ENCODE measurements at regions not wholly inside any gene's neighbourhood (a gene's known extent, or its start where the extent isn't known, plus 50 kb on each side); places are given as distances from the start of the nearest gene placed in this dataset.

DNA sequence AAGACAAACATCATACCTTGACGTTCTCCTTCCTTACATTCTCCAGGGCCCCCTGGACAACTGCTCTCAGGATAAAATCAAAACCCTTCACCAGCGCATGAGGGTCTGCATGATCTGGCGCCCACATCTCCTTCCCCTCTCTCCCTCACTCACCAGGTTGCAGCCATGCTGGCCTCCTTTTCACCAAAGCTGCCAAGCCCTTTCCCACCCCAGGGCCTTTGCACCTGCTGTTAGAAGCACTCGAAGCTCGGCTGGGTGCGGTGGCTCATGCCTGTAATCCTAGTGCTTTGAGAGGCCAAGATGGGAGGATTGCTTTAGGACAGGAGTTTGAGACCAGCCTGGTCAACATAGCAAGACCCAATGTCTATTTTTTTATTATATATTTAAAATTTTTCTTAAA, 56.1 kb upstream of the NUP50 start (continued):
- TF ChIP-seq, protein P1, sequence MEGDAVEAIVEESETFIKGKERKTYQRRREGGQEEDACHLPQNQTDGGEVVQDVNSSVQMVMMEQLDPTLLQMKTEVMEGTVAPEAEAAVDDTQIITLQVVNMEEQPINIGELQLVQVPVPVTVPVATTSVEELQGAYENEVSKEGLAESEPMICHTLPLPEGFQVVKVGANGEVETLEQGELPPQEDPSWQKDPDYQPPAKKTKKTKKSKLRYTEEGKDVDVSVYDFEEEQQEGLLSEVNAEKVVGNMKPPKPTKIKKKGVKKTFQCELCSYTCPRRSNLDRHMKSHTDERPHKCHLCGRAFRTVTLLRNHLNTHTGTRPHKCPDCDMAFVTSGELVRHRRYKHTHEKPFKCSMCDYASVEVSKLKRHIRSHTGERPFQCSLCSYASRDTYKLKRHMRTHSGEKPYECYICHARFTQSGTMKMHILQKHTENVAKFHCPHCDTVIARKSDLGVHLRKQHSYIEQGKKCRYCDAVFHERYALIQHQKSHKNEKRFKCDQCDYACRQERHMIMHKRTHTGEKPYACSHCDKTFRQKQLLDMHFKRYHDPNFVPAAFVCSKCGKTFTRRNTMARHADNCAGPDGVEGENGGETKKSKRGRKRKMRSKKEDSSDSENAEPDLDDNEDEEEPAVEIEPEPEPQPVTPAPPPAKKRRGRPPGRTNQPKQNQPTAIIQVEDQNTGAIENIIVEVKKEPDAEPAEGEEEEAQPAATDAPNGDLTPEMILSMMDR (IDR thresholded peaks at IDR 0.05 in 2 of 3, conservative IDR thresholded peaks at IDR 0.05 in 1 of 3; ENCODE audit: borderline replicate concordance in 1 of 3, insufficient read depth in 1 of 3, low read depth in 2 of 3, low read length in 2 of 3), result no peak
- no peak for TF ChIP-seq EZH2 (IDR thresholded peaks at IDR 0.05)

DNA sequence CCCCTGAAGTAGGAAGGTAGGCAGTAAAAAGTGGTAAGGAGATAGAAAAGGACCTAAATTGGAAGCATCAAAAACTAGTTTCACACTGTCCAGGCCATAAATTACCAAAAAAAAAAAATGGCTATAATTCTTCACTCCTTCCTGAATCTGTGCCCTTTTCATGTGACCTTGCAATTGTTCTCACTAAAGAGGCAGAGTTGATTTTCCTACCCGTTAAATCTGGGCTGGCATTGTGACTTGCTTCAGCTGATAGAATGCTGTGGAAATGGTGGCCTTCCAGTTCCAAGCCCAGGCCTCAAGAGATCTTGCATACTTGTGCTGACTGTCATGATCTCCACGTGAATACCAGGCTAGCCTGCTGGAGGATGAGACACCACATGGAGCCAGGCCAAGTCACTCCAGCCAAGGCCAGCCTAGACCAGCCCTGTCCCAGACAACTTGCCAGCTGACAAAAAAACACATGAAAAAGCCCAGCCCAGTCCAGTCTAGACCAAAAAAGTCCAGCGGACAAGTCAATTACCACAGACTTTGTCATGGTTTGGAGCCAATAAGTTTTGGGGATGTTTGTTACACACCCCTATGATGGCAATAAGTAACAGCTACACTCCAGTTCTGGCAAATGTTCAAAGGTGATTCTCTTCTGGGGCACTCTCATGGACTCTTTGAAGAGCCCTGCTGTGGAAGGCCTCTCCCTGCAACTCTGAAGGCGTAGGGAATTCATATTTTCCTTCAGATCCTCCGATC, 51.4 kb upstream of the NUP50 start:
- Histone ChIP-seq H3K36me3 (ENCODE audit: control insufficient read depth in 1 of 2, insufficient read depth in 2 of 2, low read length in 2 of 2) (no peaks in the 10 kb centered on the region), H3K27me3 (ENCODE audit: insufficient read depth, low read length) (no peaks in the 10 kb centered on the region), H3K9me2 (ENCODE audit: insufficient read depth) (no peaks in the 10 kb centered on the region), H3K4me1 (ENCODE audit: control insufficient read depth in 1 of 2, insufficient read depth in 2 of 2, low read length in 2 of 2) (no peaks in the 10 kb centered on the region), H2AFZ (ENCODE audit: low read depth, low read length, poor library complexity, severe bottlenecking) (no peak overlapping the region), H3K9me3 (ENCODE audit: control insufficient read depth in 1 of 2, insufficient read depth in 1 of 2, low read depth in 1 of 2, low read length in 2 of 2) (no peaks in the 10 kb centered on the region), H3K4me3 (replicated peaks in 1 of 2; ENCODE audit: low read depth in 1 of 2, low read length in 2 of 2) (no peak overlapping the region), H4K20me1 (ENCODE audit: insufficient read depth) (no peaks in the 10 kb centered on the region), H3K79me2 (ENCODE audit: insufficient read depth, low read length) (no peaks in the 10 kb centered on the region), H3K4me2 (ENCODE audit: low read length) (no peak overlapping the region), H3K27ac (ENCODE audit: low read depth, low read length) (no peak overlapping the region), H3K9ac (ENCODE audit: low read length) (no peak overlapping the region)
- no peak for ATAC-seq
- BruUV-seq (replicated peaks), result no TSS peak
- intact Hi-C loops (cut with micrococcal nuclease), result no loop called here
- ChIA-PET RAD21 (ENCODE audit: low non-redundant PET in 1 of 2, low total read pairs in 2 of 2, uncharacterized antibody in 2 of 2, unreplicated experiment in 2 of 2) (no interaction called here), CTCF (no interaction called here), POLR2A (no interaction called here)
- DNase-seq (ENCODE audit: low read depth, low spot score), result no peak
- no peak for TF ChIP-seq EZH2 (IDR thresholded peaks at IDR 0.05)
- TF ChIP-seq EZH2phosphoT487 (IDR thresholded peaks at IDR 0.05; ENCODE audit: borderline replicate concordance), result no peak
- TF ChIP-seq POLR2A (IDR thresholded peaks at IDR 0.05; ENCODE audit: borderline replicate concordance, extremely low read depth, insufficient read depth, insufficient read length), result no peak
- TF ChIP-seq FOSL1 (IDR thresholded peaks at IDR 0.05; ENCODE audit: low read depth), result no peak
- no peak for TF ChIP-seq YY1 (IDR thresholded peaks at IDR 0.05; ENCODE audit: extremely low read depth, insufficient replicate concordance, low read depth, low read length)
- TF ChIP-seq RAD21 (IDR thresholded peaks at IDR 0.05; ENCODE audit: low read depth), result no peak

Data from HCT116 (cell line).